Astrocyte (in vitro differentiated cells and primary cell): ENCODE measurements at regions not wholly inside any gene's neighbourhood (a gene's known extent, or its start where the extent isn't known, plus 50 kb on each side); places are given as distances from the start of the nearest gene placed in this dataset.

Experiments
- CTCF ChIP-seq: IDR thresholded peaks from 2 replicates; pipeline ENCODE4 v1.5.1; 2011; ENCODE audit warnings: low read depth, mild to moderate bottlenecking, inconsistent platforms, low read length, moderate library complexity; ENCODE audit not compliant: insufficient read depth
- EZH2 ChIP-seq: IDR thresholded peaks from 2 replicates; pipeline ENCODE4 v1.6.1; 2012; ENCODE audit warnings: mild to moderate bottlenecking, low read length, inconsistent platforms; ENCODE audit not compliant: insufficient read depth

GRCh38 chr14:29156096-29156495 is 389.5 kb downstream of the FOXG1 start:
- no peak for TF ChIP-seq CTCF
- no peak for TF ChIP-seq EZH2
